ENCODE measurements at regions not wholly inside any gene's neighbourhood (a gene's known extent, or its start where the extent isn't known, plus 50 kb on each side); places are given as distances from the start of the nearest gene placed in this dataset.

DNA sequence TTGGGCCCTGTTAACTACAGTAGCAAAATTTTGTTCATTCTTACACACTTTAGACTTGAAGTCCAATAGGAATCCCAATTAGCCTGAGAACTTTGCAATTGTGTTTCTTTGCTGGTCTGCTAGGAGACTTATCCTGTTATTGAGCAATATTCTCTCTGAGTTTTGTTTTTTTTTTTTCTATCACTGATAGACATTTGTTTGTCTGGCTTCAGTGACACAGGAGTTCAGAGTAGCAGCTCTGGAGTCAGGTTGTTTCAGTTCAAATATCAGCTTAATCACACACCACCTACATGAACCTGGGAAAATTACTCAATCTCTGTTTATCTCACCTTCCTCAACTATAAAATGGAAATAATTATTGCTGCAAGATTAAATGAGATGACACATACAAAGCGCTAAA, 360.2 kb upstream of the POU3F3 start:
- TF ChIP-seq, protein P1, sequence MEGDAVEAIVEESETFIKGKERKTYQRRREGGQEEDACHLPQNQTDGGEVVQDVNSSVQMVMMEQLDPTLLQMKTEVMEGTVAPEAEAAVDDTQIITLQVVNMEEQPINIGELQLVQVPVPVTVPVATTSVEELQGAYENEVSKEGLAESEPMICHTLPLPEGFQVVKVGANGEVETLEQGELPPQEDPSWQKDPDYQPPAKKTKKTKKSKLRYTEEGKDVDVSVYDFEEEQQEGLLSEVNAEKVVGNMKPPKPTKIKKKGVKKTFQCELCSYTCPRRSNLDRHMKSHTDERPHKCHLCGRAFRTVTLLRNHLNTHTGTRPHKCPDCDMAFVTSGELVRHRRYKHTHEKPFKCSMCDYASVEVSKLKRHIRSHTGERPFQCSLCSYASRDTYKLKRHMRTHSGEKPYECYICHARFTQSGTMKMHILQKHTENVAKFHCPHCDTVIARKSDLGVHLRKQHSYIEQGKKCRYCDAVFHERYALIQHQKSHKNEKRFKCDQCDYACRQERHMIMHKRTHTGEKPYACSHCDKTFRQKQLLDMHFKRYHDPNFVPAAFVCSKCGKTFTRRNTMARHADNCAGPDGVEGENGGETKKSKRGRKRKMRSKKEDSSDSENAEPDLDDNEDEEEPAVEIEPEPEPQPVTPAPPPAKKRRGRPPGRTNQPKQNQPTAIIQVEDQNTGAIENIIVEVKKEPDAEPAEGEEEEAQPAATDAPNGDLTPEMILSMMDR (IDR thresholded peaks at IDR 0.05) = no peak
- TF ChIP-seq ZFX (IDR thresholded peaks at IDR 0.05; ENCODE audit: borderline replicate concordance) = no peak
- H3K27ac ChIP-seq = no peak overlapping the region

DNA sequence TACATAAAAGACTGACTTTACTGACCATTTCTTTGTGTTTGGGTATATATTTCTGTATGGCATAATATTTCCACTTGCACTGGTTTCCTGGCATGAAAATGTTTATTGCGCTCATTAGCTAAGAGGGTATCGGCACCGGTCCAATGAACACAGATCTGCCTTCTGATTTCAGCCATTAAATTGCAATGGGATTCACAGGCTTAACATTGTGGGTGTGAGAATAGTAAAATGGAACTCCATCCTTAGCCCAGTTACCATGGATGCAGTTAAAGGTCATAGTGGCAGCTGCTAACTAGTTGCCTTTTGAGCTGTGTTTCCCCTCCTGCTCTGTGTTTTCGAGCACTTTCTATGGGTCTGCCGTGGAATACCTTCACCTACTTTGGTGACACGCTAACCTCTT, 352.6 kb upstream of the POU3F3 start:
- TF ChIP-seq, protein P1 (IDR thresholded peaks at IDR 0.05) = no peak
- no peak for TF ChIP-seq ZFX (IDR thresholded peaks at IDR 0.05; ENCODE audit: borderline replicate concordance)
- H3K27ac ChIP-seq = no peak overlapping the region

DNA sequence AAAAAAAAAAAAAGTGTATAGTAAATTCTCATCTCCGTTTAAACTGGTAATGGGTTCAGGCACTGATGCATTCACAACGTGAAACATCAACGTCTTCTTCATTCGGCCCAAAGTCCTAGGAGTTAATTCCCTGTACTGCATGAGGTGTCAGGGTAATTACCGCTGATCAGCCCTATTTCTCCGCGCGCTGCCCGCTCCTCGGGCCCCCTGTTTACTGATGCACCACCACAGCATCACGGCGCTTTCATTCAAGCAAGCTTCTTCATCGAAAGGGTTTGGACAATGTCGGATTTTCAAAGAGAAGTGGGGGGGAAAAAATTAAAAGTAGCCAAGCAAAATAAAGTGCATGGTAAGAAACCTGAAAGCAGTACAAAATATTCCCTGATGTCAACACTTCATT, 352.0 kb upstream of the POU3F3 start:
- H3K27ac ChIP-seq = no peak overlapping the region
- TF ChIP-seq, protein P1 (IDR thresholded peaks at IDR 0.05) = no peak
- TF ChIP-seq ZFX (IDR thresholded peaks at IDR 0.05; ENCODE audit: borderline replicate concordance) = no peak

DNA sequence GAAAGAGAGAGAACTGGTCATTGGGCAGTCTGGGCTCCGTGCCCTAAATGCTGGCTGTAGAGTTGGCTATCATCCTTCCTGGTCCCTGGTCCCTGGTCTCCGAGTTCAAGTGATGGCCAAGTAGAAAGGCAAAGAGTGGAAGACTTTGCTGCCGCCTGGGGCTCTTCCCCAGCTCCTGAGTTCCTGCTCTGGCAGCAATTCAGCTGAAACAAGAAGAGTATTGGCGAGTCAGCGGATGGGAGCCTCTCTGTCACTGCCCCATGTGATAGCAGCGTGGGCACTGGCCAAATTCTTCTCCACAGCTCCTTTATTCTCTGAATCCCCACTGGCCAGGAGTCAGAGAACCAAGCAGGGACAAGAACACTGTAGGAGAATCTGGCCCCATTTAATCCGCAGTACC, 351.0 kb upstream of the POU3F3 start:
- TF ChIP-seq, protein P1 (IDR thresholded peaks at IDR 0.05) = no peak
- no peak for TF ChIP-seq ZFX (IDR thresholded peaks at IDR 0.05; ENCODE audit: borderline replicate concordance)
- no peak overlapping the region for H3K27ac ChIP-seq

DNA sequence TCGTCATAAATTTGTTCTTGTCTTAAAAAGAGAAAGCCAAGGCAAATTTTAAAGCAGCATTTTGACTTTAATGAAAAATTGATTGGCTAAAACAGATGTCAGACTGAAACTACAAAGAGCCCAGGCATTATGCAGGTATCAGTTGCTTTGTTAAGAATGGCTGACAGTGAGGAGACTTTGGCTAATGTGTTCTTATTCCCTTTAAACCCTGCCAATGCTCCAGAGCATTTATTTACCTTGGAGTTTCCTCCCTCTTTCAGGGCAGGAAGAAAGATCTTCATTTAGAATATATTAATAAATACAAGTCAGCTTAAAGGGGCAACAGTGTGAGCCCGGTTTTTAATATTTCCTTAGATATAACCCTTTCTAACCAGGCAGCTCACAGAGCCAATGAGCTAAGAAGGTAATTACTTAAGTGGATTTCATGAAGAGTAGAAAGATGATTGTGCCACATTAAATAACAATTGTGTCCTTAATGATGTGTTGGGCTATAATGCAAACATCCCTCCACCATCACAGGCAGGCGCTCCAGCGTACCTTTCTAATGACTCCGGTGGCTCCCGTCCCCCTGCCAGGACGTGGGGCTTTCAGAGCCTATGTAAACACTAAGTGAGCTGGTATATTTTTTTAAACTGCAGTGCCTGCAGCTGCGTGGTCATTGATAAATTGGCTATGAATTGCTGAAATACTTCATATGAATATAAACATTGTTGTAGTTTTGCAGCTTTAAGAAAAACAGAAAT, 349.4 kb upstream of the POU3F3 start:
- H3K27ac ChIP-seq = no peak overlapping the region
- TF ChIP-seq, protein P1 (IDR thresholded peaks at IDR 0.05) = no peak

DNA sequence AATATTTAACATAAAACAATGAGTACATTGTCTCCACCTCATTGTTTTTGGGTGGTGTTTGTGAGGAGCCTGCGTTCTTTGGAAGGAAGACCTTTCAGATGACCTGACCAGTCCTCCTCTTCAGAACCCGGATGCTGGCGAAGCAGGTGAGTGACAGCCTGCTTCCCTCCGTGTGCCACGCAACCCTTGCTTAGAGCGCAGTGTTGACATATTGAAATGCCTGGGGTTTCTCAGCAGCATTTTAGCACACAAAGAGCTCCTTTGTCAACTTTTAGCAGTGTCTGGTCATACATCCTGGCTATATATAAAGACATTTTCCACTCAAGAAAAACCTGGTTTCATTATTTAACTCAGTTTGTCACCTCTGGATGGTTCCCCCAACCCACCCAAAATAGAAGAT, 335.7 kb upstream of the POU3F3 start:
- TF ChIP-seq, protein P1 (IDR thresholded peaks at IDR 0.05) = no peak
- TF ChIP-seq ZFX (IDR thresholded peaks at IDR 0.05; ENCODE audit: borderline replicate concordance) = no peak
- no peak overlapping the region for H3K27ac ChIP-seq

DNA sequence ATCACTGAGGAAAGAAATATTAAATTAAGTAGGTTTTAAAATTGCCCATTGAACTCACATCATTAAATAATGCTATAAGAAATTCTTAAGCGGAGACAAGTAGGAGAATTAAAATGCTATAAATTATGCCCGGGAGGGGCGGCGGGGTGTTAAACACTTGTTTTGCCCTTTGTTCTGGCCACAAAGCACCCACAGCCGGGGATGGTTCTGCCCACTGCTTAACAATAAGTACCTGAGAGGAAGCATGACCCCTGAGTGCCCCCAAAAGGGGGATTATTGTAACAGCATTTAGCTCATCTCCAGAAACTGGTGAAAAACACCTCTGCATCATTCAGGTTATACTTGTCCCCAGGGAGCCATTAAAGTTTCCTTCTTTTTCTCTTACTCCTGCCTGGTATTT, 332.7 kb upstream of the POU3F3 start:
- TF ChIP-seq, protein P1 (IDR thresholded peaks at IDR 0.05) = no peak
- no peak for TF ChIP-seq ZFX (IDR thresholded peaks at IDR 0.05; ENCODE audit: borderline replicate concordance)
- no peak overlapping the region for H3K27ac ChIP-seq

All from 22Rv1 (cell line).